OCI-LY3 (cell line): ENCODE measurements at regions not wholly inside any gene's neighbourhood (a gene's known extent, or its start where the extent isn't known, plus 50 kb on each side); places are given as distances from the start of the nearest gene placed in this dataset.

Source experiments
- H2AFZ ChIP-seq: fragments of 200-600, 300-600 bp; shearing (Covaris generic); 2 replicates; pipeline ENCODE4 v1.6.0; 2014; ENCODE audit warnings: antibody characterized with exemption, low read depth, low read length
- H3K27ac ChIP-seq: fragments of 200-600, 300-600 bp; sonication (generic); 2 replicates; pipeline ENCODE4 v1.5.1; 2014; ENCODE audit warnings: mild to moderate bottlenecking, low read length, moderate library complexity, mixed read lengths
- H3K27me3 ChIP-seq: fragments of 200-600, 300-600 bp; sonication (generic); 2 replicates; pipeline ENCODE4 v1.6.1; 2014; ENCODE audit warnings: low read depth, low read length, mixed read lengths
- H3K36me3 ChIP-seq: fragments of 200-600, 300-600 bp; sonication (generic); replicated peaks from 2 replicates; pipeline ENCODE3; 2014; ENCODE audit warnings: low read depth, low read length, mixed read lengths
- H3K4me1 ChIP-seq: fragments of 300-600, 200-600 bp; sonication (generic); 2 replicates; pipeline ENCODE4 v1.6.1; 2014; ENCODE audit warnings: low read length, mixed read lengths
- H3K4me2 ChIP-seq: fragments of 200-600, 300-600 bp; sonication (generic); 2 replicates; pipeline ENCODE4 v1.6.1; 2014; ENCODE audit warnings: low read length, mixed read lengths
- H3K4me3 ChIP-seq: fragments of 300-600, 200-600 bp; sonication (generic); 2 replicates; pipeline ENCODE4 v1.5.1; 2014; ENCODE audit warnings: antibody characterized with exemption, mild to moderate bottlenecking, low read length, moderate library complexity
- H3K79me2 ChIP-seq: fragments of 300-600, 200-600 bp; shearing (Covaris generic); 2 replicates; pipeline ENCODE4 v1.6.1; 2014; ENCODE audit warnings: mild to moderate bottlenecking, low read length, mixed read lengths
- H3K9ac ChIP-seq: fragments of 300-600, 200-600 bp; shearing (Covaris generic); 2 replicates; pipeline ENCODE4 v1.6.0; 2014; ENCODE audit warnings: mild to moderate bottlenecking, low read length, moderate library complexity
- H3K9me3 ChIP-seq: fragments of 200-600, 300-600 bp; shearing (Covaris generic); 2 replicates; pipeline ENCODE4 v1.6.1; 2014; ENCODE audit warnings: low read length, mixed read lengths; ENCODE audit not compliant: insufficient read depth
- H4K20me1 ChIP-seq: fragments of 200-600, 300-600 bp; sonication (generic); 2 replicates; pipeline ENCODE4 v1.6.1; 2016; ENCODE audit warnings: low read length, mixed read lengths; ENCODE audit not compliant: insufficient read depth
- CTCF ChIP-seq: fragments of 200-600, 300-600 bp; sonication (generic); IDR thresholded peaks from 2 replicates; pipeline ENCODE4 v1.5.1; 2014; ENCODE audit warnings: antibody characterized with exemption, low read length, low read depth
- EZH2phosphoT487 ChIP-seq: fragments of 200-600 bp; shearing (Covaris generic); IDR thresholded peaks from 2 replicates; pipeline ENCODE4 v1.6.1; 2018; ENCODE audit warnings: antibody characterized with exemption, mixed run types, low read depth

- no peak for TF ChIP-seq EZH2phosphoT487
- no peak for TF ChIP-seq CTCF
- no peak overlapping the region for H3K4me3 ChIP-seq
- no peak overlapping the region for H3K4me2 ChIP-seq
- H3K9ac ChIP-seq, result no peak overlapping the region
- H4K20me1 ChIP-seq, result no peaks in the 10 kb centered on the region
- no peak overlapping the region for H3K27ac ChIP-seq
- no peak overlapping the region for H2AFZ ChIP-seq
- no peaks in the 10 kb centered on the region for H3K79me2 ChIP-seq
- H3K27me3 ChIP-seq, result peaks cover 14% of the 10 kb centered on the region; the same call in 1 of the 2 replicates
- no peaks in the 10 kb centered on the region for H3K9me3 ChIP-seq
- H3K4me1 ChIP-seq, result no peaks in the 10 kb centered on the region
- H3K36me3 ChIP-seq, result no peaks in the 10 kb centered on the region
Observed at GRCh38 chr10:78692071-78692470, 376.7 kb upstream of the ZMIZ1 start.

- Histone ChIP-seq H4K20me1 (no peaks in the 10 kb centered on the region), H3K9me3 (no peaks in the 10 kb centered on the region), H3K27ac (no peak overlapping the region), H3K4me1 (no peaks in the 10 kb centered on the region), H3K4me2 (no peak overlapping the region), H3K36me3 (no peaks in the 10 kb centered on the region), H3K9ac (no peak overlapping the region), H3K4me3 (no peak overlapping the region), H3K27me3 (peaks cover 14% of the 10 kb centered on the region; the same call in 1 of the 2 replicates), H2AFZ (no peak overlapping the region), H3K79me2 (no peaks in the 10 kb centered on the region)
- TF ChIP-seq CTCF (no peak), EZH2phosphoT487 (no peak)
Observed at GRCh38 chr10:78695846-78696245, 372.9 kb upstream of the ZMIZ1 start.

GRCh38 chr10:78696791-78697395, 371.9 kb upstream of the ZMIZ1 start:
- H3K4me2 ChIP-seq, result no peak overlapping the region
- H3K27me3 ChIP-seq, result peaks cover 14% of the 10 kb centered on the region; the same call in 1 of the 2 replicates
- no peak overlapping the region for H2AFZ ChIP-seq
- no peaks in the 10 kb centered on the region for H3K9me3 ChIP-seq
- TF ChIP-seq CTCF (no peak), EZH2phosphoT487 (no peak)
- H3K4me1 ChIP-seq, result no peaks in the 10 kb centered on the region
- H3K9ac ChIP-seq, result no peak overlapping the region
- no peak overlapping the region for H3K27ac ChIP-seq
- H3K4me3 ChIP-seq, result no peak overlapping the region
- no peaks in the 10 kb centered on the region for H4K20me1 ChIP-seq
- no peaks in the 10 kb centered on the region for H3K79me2 ChIP-seq
- no peaks in the 10 kb centered on the region for H3K36me3 ChIP-seq

- H3K79me2 ChIP-seq, result no peaks in the 10 kb centered on the region
- H3K36me3 ChIP-seq, result no peaks in the 10 kb centered on the region
- H2AFZ ChIP-seq, result no peak overlapping the region
- no peak overlapping the region for H3K4me2 ChIP-seq
- no peaks in the 10 kb centered on the region for H3K27me3 ChIP-seq
- no peak overlapping the region for H3K27ac ChIP-seq
- no peaks in the 10 kb centered on the region for H3K9me3 ChIP-seq
- TF ChIP-seq EZH2phosphoT487 (no peak), CTCF (no peak)
- no peak overlapping the region for H3K4me3 ChIP-seq
- H4K20me1 ChIP-seq, result no peaks in the 10 kb centered on the region
- H3K9ac ChIP-seq, result no peak overlapping the region
- no peaks in the 10 kb centered on the region for H3K4me1 ChIP-seq
Observed at GRCh38 chr10:78699971-78700370, 368.8 kb upstream of the ZMIZ1 start.
